Epithelial cell of proximal tubule (primary cell): ENCODE measurements at regions not wholly inside any gene's neighbourhood (a gene's known extent, or its start where the extent isn't known, plus 50 kb on each side); places are given as distances from the start of the nearest gene placed in this dataset.

ENCODE experiments used
- DNase-seq: peaks from one replicate; pipeline ENCODE4 v3.0.0-alpha.2; 2011; ENCODE audit warnings: low read depth
- H3K4me3 ChIP-seq: 2 replicates; pipeline ENCODE4 v1.5.1; 2011; ENCODE audit warnings: low read depth, mild to moderate bottlenecking, low read length
- TF ChIP-seq, protein P1 (sequence below): conservative IDR thresholded peaks from 2 replicates; pipeline ENCODE4 v1.5.1; 2012; ENCODE audit warnings: low read depth, mild to moderate bottlenecking, low read length

DNA sequence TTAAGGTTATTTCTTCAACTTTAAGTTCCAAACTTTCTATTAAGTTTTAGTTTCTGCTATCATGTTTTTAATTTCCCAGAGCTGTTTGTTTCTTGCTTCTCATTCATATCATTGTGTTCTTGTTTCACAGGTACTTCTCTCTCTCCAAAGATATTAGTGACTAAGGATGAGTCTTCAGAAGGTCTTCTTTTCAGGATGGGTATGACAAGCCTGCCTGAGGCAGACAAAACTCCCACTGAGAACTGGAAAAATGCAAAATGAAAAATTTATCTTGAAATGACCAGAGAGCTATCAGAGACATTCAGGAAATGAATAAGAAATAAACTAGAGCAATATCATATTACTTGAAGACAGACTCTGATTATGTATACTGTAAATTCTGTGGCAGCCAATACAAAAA lies 110.8 kb upstream of the EGFR start:
- no peak overlapping the region for H3K4me3 ChIP-seq
- TF ChIP-seq, protein P1, sequence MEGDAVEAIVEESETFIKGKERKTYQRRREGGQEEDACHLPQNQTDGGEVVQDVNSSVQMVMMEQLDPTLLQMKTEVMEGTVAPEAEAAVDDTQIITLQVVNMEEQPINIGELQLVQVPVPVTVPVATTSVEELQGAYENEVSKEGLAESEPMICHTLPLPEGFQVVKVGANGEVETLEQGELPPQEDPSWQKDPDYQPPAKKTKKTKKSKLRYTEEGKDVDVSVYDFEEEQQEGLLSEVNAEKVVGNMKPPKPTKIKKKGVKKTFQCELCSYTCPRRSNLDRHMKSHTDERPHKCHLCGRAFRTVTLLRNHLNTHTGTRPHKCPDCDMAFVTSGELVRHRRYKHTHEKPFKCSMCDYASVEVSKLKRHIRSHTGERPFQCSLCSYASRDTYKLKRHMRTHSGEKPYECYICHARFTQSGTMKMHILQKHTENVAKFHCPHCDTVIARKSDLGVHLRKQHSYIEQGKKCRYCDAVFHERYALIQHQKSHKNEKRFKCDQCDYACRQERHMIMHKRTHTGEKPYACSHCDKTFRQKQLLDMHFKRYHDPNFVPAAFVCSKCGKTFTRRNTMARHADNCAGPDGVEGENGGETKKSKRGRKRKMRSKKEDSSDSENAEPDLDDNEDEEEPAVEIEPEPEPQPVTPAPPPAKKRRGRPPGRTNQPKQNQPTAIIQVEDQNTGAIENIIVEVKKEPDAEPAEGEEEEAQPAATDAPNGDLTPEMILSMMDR, result no peak
- DNase-seq, result no peak

DNA sequence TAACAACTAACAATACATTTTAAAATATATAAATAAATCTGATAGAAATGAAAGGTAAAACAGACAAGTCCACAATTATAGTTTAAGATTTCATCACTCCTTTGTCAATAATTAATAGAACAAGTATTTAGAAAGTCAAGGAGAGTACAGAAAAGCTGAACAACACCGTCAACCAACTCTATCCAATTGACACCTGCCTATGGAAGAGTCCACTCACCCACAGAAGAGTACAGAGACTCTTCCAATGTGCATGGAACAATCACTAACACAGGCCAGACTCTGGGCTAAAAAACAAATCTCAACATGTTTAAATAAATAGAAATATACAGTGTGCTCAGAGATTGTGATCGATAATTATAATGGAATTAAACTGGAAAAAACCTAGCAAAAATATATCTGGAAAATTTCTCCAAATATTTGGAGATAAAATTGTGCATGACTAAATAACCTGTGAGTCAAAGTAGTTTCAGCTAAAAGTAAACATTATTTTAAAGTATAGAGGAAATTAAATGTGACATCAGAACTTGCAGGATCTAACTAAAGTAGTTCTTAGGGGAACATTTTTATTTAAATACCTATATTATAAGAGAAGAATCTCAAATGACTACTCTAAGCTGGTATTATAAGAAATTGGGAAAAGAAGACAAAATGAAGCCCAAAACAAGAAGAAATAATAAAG lies 109.9 kb upstream of the EGFR start:
- DNase-seq, result no peak

DNA sequence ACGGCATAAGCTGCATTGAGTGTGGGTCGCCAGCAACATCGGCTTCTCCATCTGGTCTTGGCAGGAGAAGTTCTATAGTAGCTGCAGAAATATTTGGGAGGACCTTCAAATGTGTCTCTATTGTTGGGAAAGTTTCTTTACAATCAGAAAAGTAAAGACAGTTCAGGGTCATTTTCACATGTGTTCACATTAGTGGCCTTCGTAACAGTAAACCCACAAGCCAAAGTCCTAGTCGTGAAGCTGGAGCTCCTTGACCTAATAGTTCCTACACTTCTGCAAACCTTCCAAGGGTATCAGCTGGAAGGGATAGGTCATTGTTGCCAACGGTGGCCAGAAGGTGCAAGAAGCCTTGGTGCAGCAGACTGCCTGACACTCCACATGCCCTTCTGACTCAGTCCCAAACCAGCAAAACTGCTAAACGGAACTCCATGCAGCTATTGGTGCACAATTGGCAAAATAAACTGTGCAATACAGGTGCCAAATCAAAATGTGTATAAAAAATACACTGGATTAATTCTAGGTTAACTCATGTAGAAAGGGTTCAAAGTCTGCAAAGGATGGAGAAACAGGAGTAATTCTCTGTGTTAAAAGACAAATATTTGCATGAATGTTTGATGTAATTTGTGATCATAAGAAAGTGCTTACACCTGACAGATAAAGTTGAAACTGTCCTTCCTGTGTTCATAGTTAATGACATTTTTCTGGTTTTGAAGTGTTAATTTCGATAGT lies 102.8 kb upstream of the EGFR start:
- H3K4me3 ChIP-seq, result no peak overlapping the region
- no peak for DNase-seq
- TF ChIP-seq, protein P1, result no peak

More for the DNA sequence above, 109.9 kb upstream of the EGFR start:
- no peak overlapping the region for H3K4me3 ChIP-seq
- TF ChIP-seq, protein P1, result no peak

DNA sequence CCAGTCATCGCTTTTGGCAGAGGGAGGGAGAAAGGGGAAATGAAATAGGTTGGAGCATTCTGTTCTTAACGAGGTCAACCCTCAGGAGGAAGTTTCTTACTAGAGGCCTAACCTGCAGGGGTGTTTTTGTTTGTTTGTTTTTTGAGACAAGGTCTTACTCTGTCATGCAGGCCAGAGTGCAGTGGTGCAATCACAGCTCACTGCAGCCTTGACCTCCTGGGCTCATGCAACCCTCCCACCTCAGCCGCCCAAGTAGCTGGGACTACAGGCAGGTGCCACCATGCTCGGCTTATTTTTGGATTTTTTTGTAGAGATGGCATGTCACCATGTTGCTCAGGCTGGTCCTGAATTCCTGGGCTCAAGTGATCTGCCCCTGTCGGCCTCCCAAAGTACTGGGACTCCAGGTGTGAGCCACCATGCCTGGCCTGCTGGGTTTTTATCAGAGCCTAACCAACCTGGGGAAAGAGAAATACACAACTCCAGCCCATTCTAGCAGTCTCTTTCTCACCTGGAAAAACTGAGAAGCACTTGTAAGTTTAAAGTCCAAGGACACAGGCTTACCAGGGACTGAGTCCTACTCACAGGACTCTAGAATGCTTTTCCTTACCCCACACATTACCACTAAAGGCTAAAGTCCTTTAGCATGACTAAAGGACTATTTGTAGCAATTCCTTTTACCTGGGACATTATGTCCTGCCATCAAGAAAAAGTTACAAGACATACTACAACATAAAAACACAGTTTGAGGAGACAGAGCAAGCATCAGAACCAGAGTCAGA lies 101.0 kb upstream of the EGFR start:
- no peak overlapping the region for H3K4me3 ChIP-seq
- no peak for DNase-seq
- TF ChIP-seq, protein P1, result no peak

DNA sequence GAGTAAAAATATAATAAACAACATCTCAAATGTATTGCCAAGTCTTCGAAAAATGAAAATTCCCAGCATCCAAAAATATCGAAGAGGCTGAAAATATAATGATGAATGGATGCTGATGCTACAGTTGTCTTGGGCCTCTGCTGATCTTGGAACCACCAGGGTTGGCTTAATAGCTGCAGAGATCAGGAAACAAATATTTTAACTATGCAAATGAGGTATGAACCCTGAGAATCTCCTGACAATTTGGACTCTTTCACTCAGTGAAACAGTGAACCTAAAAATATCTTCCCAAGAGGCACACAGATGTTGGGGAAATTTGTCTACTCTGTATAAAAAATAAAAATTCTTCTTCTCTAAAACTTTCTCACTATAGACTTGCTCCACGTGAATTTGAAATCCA lies 97.7 kb upstream of the EGFR start:
- H3K4me3 ChIP-seq, result no peak overlapping the region
- DNase-seq, result no peak
- TF ChIP-seq, protein P1, result no peak

DNA sequence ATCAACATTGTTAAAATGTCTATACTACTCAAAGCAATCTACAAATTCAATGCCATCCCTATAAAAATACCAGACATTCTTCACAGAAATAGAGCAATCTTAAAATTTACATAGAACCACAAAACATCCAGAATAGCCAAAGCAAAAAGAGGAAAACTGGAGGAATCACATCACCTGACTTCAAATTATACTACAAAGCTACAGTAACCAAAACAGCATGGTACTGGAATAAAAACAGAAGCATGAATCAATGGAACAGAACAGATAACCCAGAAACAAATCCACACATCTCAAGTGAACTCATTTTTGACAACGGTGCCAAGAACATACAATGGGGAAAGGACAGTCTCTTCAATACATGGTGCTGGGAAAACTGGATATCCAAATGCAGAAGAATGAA lies 87.3 kb upstream of the EGFR start:
- no peak overlapping the region for H3K4me3 ChIP-seq
- no peak for DNase-seq
- TF ChIP-seq, protein P1, result no peak
